AG08395 (cell line): ENCODE measurements at regions not wholly inside any gene's neighbourhood (a gene's known extent, or its start where the extent isn't known, plus 50 kb on each side); places are given as distances from the start of the nearest gene placed in this dataset.

Source experiments
- DNase-seq: peaks from one replicate; pipeline ENCODE4 v3.0.0; 2012; ENCODE audit warnings: mixed read lengths, low spot score

- no peak for DNase-seq
Measured at GRCh38 chr12:28824193-28824846, 324.8 kb upstream of the FAR2 start.

GRCh38 chr12:28824849-28825248 lies 324.2 kb upstream of the FAR2 start:
- no peak for DNase-seq

GRCh38 chr12:28826766-28827165 lies 322.3 kb upstream of the FAR2 start:
- DNase-seq, result no peak

DNA sequence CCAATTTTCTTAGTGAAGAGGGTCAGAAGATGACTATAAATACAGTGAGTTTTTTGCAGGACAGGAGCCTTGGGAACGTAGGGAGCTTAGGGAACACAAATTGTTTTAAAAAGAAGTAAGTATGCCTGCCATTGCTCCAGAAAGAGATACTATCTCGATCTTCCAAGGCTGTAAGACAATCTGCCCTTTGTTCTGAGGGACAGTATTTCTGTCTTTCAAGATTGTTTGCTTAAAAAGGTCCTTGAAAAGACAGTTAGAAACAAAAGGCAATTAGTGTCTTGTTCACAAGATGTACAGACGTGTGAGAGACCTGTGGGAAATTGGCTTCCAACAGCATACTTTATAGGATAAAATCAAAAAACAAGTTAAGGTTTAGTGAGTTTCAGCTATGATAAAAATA lies 321.2 kb upstream of the FAR2 start:
- DNase-seq, result no peak

DNA sequence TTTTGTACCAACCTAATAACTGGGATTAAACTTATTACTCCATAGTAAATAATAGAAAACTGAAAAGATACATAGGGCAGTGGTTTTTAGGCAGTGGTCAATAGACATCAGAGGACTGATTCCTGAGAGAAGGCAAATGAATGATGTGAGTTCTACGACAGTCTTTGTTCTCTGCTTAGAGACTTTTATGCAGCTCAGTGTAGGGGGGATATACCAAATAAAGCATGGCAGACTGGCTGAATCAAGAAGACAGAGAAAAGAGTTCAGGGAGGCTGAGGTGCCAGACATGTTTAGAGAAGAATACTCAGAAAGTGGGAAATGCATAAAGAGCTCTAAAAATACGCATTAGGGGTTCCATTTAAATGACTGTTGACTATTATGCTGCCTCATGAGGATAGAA lies 320.8 kb upstream of the FAR2 start:
- no peak for DNase-seq

DNA sequence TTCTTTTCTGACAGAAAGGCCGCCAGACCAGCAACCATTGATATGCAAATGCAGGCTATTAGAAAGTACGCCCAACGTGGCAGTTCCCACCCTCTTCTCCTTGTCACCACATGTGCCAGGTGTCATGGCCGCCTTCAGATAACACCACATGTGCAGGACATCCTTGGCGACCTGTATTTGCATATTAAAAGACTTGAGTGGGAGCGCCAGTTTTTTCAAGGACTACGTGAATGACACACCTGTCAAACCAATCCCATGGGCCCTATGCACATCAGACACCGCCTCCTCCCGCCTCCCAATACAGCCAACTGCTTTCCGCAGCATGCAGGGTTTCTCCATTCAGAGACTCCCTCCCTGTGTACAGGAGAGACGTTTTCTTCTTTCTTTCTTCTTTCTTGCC lies 318.6 kb upstream of the FAR2 start:
- no peak for DNase-seq

DNA sequence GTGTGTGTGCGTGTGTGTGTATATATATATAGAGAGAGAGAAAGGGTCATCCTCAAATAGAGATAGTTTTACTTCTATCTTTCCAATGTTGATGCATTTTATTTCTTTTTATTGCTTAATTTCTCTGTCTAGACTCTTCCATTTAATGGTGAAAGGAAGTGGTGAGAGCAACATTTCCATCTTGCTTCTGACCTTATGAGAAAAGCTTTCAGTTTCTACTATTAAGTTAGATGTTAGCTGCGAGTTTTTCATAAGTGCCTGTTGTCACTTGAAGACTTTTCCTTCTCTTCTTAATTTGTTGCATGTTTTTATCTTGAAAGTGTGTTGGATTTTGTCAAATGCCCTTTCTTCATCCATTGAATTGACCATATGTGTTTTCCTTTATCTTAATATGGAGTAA lies 304.4 kb upstream of the FAR2 start:
- DNase-seq, result no peak

GRCh38 chr12:28851781-28852180 lies 297.3 kb upstream of the FAR2 start:
- no peak for DNase-seq

DNA sequence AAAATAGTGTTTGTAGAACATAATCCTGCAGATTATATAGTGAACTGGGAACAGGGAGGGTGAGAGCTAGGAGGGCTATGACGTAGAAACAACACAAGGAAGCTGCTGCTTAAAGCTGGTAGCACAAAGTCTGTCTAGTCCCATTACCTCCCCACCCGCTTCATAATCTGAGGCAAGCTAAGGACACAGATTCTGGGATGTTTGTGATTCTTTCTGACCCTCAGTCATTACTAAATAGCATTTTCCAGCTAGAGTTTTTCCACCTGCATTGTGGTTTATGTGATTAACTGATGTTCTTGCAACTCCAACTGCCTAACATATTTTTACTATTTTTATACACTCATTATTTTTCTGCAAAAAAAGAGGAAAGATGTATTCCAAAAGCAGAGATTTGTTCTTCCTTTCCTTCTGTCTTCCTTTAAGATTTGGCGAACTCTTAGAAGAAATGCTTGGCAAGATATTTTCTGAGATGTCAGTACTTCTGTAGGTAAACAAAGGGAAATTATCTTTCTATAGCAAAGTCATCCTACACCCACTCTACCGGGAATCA lies 293.2 kb upstream of the FAR2 start:
- no peak for DNase-seq

DNA sequence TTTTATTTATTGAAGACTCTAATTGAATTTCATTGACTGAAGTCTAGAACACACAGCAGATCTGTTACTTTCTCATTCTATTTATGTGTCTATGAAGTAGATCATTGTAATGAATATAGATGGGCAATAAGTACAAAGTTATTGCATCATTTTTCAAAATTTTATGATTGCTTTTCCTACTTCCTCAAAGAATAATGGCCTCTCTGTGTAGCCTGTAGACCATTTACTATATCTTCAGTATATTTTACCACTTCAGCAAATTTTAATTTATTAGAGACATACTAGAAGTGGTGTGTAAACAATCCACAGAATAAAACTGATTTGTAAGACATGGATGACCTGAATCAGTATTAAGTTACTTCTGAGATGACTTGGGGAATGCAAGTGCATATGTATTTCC lies 291.7 kb upstream of the FAR2 start:
- no peak for DNase-seq

- no peak for DNase-seq
Measured at GRCh38 chr12:28859551-28859950, 289.5 kb upstream of the FAR2 start.

DNA sequence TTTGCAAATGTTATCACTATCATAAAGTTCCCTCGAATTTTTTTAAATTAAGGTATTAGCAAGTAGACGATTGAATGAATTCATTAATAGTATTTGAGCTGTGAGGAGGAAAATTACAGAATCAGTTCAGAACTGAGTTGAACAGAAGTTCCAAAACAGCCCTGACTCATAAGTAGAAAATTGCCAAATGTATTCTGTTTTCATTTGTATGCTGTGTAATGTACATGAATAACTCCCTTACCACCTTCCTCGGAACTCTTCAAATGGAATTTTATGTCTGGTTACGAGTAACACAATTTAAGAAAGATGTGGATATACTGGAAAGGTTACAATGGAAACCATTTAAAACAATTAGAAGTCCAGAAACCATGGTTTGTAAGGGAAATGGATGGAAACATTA lies 283.3 kb upstream of the FAR2 start:
- DNase-seq, result no peak

GRCh38 chr12:28866296-28866695 lies 282.8 kb upstream of the FAR2 start:
- DNase-seq, result no peak

- DNase-seq, result no peak
Measured at GRCh38 chr12:28866715-28867503, 282.2 kb upstream of the FAR2 start.

DNA sequence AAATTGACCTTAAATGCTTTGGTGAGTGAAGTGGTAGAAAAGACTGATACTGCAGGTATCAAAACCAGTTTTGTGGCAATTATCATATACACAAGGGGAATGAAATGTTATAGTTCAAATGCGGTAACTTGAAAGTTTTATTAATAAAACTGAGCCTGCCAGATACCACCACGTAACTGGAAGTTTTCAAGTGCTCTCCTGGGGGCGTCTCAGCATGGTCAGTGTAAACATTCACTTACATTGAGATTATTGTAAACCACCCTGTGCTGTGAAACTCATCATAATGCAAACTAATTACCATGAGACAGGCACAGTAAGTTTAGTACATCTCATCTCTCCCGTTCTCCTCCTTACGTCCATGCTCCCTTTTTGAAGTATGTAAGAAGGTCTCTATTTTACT lies 280.7 kb upstream of the FAR2 start:
- no peak for DNase-seq

GRCh38 chr12:28869197-28869596 lies 279.9 kb upstream of the FAR2 start:
- no peak for DNase-seq

GRCh38 chr12:28870839-28871440 lies 278.1 kb upstream of the FAR2 start:
- no peak for DNase-seq

DNA sequence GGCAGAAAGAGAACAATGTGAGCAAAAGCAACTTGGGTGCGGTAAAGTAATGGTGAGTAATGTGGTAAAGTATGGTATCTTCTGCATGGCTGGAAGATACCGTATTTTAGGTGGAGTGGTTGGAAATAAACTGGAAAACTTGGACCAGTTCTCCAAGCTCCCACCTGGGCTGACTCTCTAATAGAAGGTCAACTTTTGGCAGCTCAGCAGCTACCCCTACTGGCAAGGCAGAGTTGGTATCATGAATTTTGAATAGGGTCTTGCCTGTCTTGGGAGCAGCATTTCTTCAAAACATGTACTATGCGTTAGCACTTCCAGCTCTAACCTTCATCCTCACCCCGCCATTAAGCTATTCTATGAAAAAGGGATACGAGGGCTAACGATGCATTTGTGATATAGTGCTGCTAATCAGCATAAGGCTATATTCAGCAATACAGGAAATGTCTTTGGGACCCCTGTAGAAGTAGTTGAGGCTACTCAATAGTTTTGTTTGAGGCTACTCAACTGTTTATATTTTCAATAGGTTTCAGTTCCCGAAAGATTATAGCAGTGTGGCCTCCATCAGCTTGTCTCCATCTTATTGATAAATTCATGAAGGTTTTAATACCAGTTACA lies 276.3 kb upstream of the FAR2 start:
- peak; percentile 68 for DNase-seq

GRCh38 chr12:28874758-28875157 lies 274.3 kb upstream of the FAR2 start:
- DNase-seq, result no peak

GRCh38 chr12:28876196-28876798 lies 272.8 kb upstream of the FAR2 start:
- DNase-seq, result no peak

GRCh38 chr12:28877854-28878253 lies 271.2 kb upstream of the FAR2 start:
- DNase-seq, result no peak

- DNase-seq, result no peak
Measured at GRCh38 chr12:28878629-28879028, 270.4 kb upstream of the FAR2 start.
